HCT116 (cell line): ENCODE measurements at regions not wholly inside any gene's neighbourhood (a gene's known extent, or its start where the extent isn't known, plus 50 kb on each side); places are given as distances from the start of the nearest gene placed in this dataset.

ENCODE experiments used
- EZH2 ChIP-seq: fragments of 200-600 bp; sonication (generic); IDR thresholded peaks from 2 replicates; pipeline ENCODE4 v1.6.1; 2017; ENCODE audit warnings: antibody characterized with exemption, mixed run types
- EZH2phosphoT487 ChIP-seq: fragments of 200-600 bp; IDR thresholded peaks from 2 replicates; pipeline ENCODE4 v1.6.1; 2018; ENCODE audit warnings: antibody characterized with exemption, borderline replicate concordance
- FOSL1 ChIP-seq: IDR thresholded peaks from 2 replicates; pipeline ENCODE4 v1.6.1; 2012; ENCODE audit warnings: low read depth
- POLR2A ChIP-seq: IDR thresholded peaks from 2 replicates; pipeline ENCODE4 v1.7.0; 2011; ENCODE audit warnings: borderline replicate concordance; ENCODE audit not compliant: insufficient read depth, insufficient read length; ENCODE audit errors: extremely low read depth
- POLR2AphosphoS5 ChIP-seq: IDR thresholded peaks from 2 replicates; pipeline ENCODE4 v1.6.1; 2011; ENCODE audit warnings: mild to moderate bottlenecking, low read depth, low read length, moderate library complexity
- RAD21 ChIP-seq: IDR thresholded peaks from 2 replicates; pipeline ENCODE4 v1.6.1; 2012; ENCODE audit warnings: low read depth, mild to moderate bottlenecking
- SIN3A ChIP-seq: IDR thresholded peaks from 2 replicates; pipeline ENCODE4 v1.6.1; 2012; ENCODE audit warnings: low read depth
- SP1 ChIP-seq: IDR thresholded peaks from 2 replicates; pipeline ENCODE4 v1.6.1; 2012; ENCODE audit warnings: low read depth
- YY1 ChIP-seq: IDR thresholded peaks from 2 replicates; pipeline ENCODE4 v1.6.1; 2011; ENCODE audit warnings: low read length, low read depth, moderate library complexity, mild to moderate bottlenecking; ENCODE audit not compliant: insufficient replicate concordance; ENCODE audit errors: extremely low read depth
- ZNF274 ChIP-seq: fragments of 200-500 bp; sonication (Bioruptor generic); IDR thresholded peaks from 2 replicates; pipeline ENCODE4 v1.6.1; 2014; ENCODE audit warnings: mild to moderate bottlenecking, low read depth, low read length, inconsistent platforms
- TF ChIP-seq, protein P1 (sequence below), 3 experiments: fragments of 200-600 bp in 1 of 3; sonication (generic) in 1 of 3; IDR thresholded peaks in 2 of 3; conservative IDR thresholded peaks in 1 of 3; 2 replicates each; pipeline ENCODE4 v1.5.1; 2012 to 2017; ENCODE audit warnings: low read depth in 2 of 3, low read length in 2 of 3, antibody characterized with exemption in 1 of 3, borderline replicate concordance in 1 of 3, control low read depth in 1 of 3, mild to moderate bottlenecking in 1 of 3, mixed read lengths in 1 of 3, mixed run types in 1 of 3, moderate library complexity in 1 of 3; ENCODE audit not compliant: insufficient read depth in 1 of 3

DNA sequence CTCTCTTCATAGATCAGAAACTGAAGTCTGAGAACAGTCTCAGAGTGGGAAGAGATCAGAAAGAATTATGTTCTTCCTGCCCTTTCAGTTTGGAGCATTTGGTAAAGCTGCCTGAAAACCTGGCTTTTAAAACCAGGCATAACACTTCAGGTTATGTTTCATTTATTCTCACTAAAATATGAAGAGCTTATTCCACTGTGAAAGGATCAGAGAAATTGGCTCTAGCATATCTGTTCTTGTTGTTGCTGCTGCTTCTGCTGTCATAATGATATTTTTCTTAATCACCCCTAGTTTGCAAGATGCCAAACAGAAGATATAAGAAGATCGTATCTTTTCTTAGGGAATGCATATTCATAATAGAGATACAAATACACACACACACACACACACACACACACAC is 476.9 kb downstream of the XIRP2 start:
- no peak for TF ChIP-seq RAD21
- TF ChIP-seq, protein P1, sequence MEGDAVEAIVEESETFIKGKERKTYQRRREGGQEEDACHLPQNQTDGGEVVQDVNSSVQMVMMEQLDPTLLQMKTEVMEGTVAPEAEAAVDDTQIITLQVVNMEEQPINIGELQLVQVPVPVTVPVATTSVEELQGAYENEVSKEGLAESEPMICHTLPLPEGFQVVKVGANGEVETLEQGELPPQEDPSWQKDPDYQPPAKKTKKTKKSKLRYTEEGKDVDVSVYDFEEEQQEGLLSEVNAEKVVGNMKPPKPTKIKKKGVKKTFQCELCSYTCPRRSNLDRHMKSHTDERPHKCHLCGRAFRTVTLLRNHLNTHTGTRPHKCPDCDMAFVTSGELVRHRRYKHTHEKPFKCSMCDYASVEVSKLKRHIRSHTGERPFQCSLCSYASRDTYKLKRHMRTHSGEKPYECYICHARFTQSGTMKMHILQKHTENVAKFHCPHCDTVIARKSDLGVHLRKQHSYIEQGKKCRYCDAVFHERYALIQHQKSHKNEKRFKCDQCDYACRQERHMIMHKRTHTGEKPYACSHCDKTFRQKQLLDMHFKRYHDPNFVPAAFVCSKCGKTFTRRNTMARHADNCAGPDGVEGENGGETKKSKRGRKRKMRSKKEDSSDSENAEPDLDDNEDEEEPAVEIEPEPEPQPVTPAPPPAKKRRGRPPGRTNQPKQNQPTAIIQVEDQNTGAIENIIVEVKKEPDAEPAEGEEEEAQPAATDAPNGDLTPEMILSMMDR (IDR thresholded peaks at IDR 0.05 in 2 of 3, conservative IDR thresholded peaks at IDR 0.05 in 1 of 3; ENCODE audit: borderline replicate concordance in 1 of 3, insufficient read depth in 1 of 3, low read depth in 2 of 3, low read length in 2 of 3), result no peak
- TF ChIP-seq EZH2, result no peak
- no peak for TF ChIP-seq POLR2A
- TF ChIP-seq FOSL1, result no peak
- TF ChIP-seq SIN3A, result no peak
- TF ChIP-seq POLR2AphosphoS5, result no peak
- no peak for TF ChIP-seq YY1
- TF ChIP-seq ZNF274, result no peak
- TF ChIP-seq EZH2phosphoT487, result no peak
- TF ChIP-seq SP1, result no peak
